ENCODE measurements at regions not wholly inside any gene's neighbourhood (a gene's known extent, or its start where the extent isn't known, plus 50 kb on each side); places are given as distances from the start of the nearest gene placed in this dataset.

DNA sequence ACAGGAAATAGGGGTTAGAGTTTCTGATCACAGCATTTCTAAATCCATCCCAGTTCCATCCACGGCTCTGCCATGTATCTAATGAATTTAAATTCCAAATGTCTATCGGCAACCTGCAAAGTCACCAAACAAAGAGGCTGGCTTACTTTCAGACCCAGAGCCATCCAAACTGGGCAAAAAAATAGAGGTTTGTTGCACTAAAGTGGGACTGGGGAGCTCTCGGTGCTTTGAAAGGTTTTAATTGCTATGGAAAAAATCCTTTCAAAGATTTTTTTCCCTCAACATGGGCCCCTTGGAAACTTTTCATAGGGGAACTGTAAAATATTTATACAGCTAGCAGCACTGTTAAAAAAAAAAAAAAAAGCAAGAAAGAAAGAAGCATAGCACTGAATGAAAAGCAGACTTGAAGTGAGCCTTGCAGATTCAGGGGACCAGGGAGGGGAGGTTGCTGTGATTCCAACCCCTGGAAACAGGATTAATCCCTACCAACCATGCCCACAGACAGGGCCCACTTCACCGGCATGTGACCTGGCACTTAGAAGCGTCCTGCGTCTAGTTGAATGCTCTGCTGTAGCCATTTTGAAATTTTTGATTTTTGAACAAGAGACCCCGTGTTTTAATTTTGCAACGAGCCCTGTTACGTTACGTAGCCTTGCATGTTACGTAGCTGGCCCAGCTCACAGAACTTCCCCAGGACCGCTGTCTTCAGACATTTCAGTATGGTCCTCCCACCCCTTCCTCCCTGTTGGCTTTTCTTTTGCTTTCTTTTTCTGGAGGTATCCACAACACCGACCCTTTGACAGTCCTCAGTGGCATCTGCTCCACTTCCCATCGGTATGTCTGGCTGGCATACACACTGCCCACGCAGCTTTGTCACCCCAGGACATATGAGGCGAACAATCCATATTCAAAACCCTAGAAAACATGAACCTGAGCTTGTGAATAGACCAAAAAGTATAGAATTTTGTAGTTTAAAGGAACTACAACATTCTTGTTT, 105.3 kb upstream of the NFIB start:
- CTCF ChIA-PET: interaction anchor here (1.5 kb wide), 1 partner anchor 15 kb away, joined by 6 read pairs; no protein-coding TSS in a partner anchor
- POLR2A ChIA-PET: no interaction called here
- DNase-seq (ENCODE audit: extremely low spot score): no peak
- TF ChIP-seq BHLHE40 (IDR thresholded peaks at IDR 0.05; ENCODE audit: borderline replicate concordance) (no peak), ZNF384 (IDR thresholded peaks at IDR 0.05) (no peak), ARNT (IDR thresholded peaks at IDR 0.05) (no peak), SUZ12 (IDR thresholded peaks at IDR 0.05) (no peak), NFRKB (IDR thresholded peaks at IDR 0.05) (no peak), LEF1 (IDR thresholded peaks at IDR 0.05; ENCODE audit: borderline replicate concordance) (no peak), HDGF (IDR thresholded peaks at IDR 0.05; ENCODE audit: borderline replicate concordance) (no peak), FOXM1 (IDR thresholded peaks at IDR 0.05; ENCODE audit: borderline replicate concordance) (no peak), FOXA1 (IDR thresholded peaks at IDR 0.05) (no peak), FOXK2 (IDR thresholded peaks at IDR 0.05) (no peak), CTBP1 (IDR thresholded peaks at IDR 0.05; ENCODE audit: borderline replicate concordance) (no peak), ELF4 (IDR thresholded peaks at IDR 0.05) (no peak), L3MBTL2 (conservative IDR thresholded peaks at IDR 0.05) (no peak)
- TF ChIP-seq, protein P1, sequence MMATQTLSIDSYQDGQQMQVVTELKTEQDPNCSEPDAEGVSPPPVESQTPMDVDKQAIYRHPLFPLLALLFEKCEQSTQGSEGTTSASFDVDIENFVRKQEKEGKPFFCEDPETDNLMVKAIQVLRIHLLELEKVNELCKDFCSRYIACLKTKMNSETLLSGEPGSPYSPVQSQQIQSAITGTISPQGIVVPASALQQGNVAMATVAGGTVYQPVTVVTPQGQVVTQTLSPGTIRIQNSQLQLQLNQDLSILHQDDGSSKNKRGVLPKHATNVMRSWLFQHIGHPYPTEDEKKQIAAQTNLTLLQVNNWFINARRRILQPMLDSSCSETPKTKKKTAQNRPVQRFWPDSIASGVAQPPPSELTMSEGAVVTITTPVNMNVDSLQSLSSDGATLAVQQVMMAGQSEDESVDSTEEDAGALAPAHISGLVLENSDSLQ (IDR thresholded peaks at IDR 0.05): no peak

DNA sequence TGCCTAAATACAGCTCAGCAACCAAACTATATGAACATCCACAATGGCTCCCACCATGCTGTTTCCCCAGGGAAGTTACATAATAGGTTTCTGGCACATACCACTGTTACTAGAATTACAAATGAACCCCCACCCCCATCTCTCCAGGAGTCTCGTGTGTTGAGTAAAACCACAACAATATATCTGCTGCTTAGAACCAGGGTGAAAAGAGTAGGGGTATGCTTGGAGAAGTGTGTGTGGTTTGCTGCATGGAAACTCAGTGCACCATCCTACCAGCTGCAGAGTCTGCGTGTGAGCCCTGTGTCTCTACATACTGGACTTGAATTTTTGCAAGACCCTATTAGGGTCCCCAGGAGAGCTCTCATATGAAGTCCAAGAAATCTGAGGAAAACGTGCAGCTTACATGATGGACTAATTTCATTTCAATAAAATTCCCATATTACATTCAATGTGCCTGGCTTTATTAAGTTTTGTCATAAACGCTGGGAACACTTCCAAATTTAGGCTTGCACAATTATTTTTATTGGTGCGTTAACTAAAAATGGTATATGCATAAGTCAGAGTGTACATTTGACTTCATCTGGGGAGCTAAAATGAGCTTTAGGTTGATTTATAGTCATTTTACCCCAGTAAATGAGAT, 104.5 kb upstream of the NFIB start:
- CTCF ChIA-PET: interaction anchor here (0.8 to 1.5 kb wide), 2 partner anchors 11 to 16 kb away, joined by 4 to 6 read pairs; no protein-coding TSS in a partner anchor
- no peak for TF ChIP-seq SP1 (IDR thresholded peaks at IDR 0.05)
- no peak for TF ChIP-seq ZNF384 (IDR thresholded peaks at IDR 0.05)
- no peak for TF ChIP-seq TARDBP (IDR thresholded peaks at IDR 0.05)
- TF ChIP-seq L3MBTL2 (conservative IDR thresholded peaks at IDR 0.05): no peak
- TF ChIP-seq, protein P1 (IDR thresholded peaks at IDR 0.05): no peak
- TF ChIP-seq BHLHE40 (IDR thresholded peaks at IDR 0.05; ENCODE audit: borderline replicate concordance): no peak
- no peak for DNase-seq (ENCODE audit: extremely low spot score)
- POLR2A ChIA-PET: no interaction called here

DNA sequence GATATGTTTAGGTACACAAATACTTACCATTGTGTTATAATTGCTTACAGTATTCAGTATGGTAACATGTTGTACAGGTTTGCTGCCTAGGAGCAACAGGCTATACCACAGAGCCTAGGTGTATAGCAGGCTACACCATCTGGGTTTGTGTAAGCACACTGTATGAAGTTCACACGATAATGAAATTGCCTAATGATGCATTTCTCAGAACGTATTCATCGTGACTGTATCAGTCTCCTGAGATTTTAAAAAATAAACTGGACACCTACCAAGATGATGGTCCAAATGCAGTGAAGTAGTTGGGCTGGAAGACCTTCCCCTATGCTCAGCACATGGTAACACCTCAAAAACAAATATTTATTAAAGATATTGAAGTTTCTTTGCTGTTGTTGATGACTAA, 103.3 kb upstream of the NFIB start:
- TF ChIP-seq FOXM1 (IDR thresholded peaks at IDR 0.05; ENCODE audit: borderline replicate concordance) (no peak), ARNT (IDR thresholded peaks at IDR 0.05) (no peak), ELF4 (IDR thresholded peaks at IDR 0.05) (no peak), ZNF384 (IDR thresholded peaks at IDR 0.05) (no peak), SP1 (IDR thresholded peaks at IDR 0.05) (no peak), CTBP1 (IDR thresholded peaks at IDR 0.05; ENCODE audit: borderline replicate concordance) (no peak), NFRKB (IDR thresholded peaks at IDR 0.05) (no peak), HDGF (IDR thresholded peaks at IDR 0.05; ENCODE audit: borderline replicate concordance) (no peak), SUZ12 (IDR thresholded peaks at IDR 0.05) (no peak), TARDBP (IDR thresholded peaks at IDR 0.05) (no peak), LEF1 (IDR thresholded peaks at IDR 0.05; ENCODE audit: borderline replicate concordance) (no peak)
- CTCF ChIA-PET: no interaction called here
- no peak for DNase-seq (ENCODE audit: extremely low spot score)
- POLR2A ChIA-PET: no interaction called here

DNA sequence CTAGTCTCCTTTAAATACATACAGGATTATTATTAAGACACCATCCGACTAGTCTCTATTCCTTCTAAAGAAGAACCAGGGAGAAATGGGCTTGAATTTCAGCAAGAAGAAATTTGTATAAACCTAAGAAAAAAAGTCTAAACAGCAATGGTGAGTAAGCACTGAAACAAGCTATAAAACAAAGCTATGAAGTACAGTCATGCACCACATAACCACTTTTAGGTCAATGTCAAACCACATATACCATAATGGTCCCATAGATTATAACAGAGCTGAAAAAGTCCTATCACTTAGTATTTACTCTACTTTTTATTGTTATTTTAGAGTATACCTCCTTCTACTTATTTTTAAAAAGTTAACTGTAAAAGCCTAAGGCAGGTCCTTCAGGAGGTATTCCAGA, 102.0 kb upstream of the NFIB start:
- CTCF ChIA-PET: no interaction called here
- POLR2A ChIA-PET: no interaction called here
- no peak for TF ChIP-seq SP1 (IDR thresholded peaks at IDR 0.05)
- TF ChIP-seq CTBP1 (IDR thresholded peaks at IDR 0.05; ENCODE audit: borderline replicate concordance): no peak
- TF ChIP-seq LEF1 (IDR thresholded peaks at IDR 0.05; ENCODE audit: borderline replicate concordance): no peak
- no peak for TF ChIP-seq NFRKB (IDR thresholded peaks at IDR 0.05)
- TF ChIP-seq TARDBP (IDR thresholded peaks at IDR 0.05): no peak
- TF ChIP-seq ARNT (IDR thresholded peaks at IDR 0.05): no peak
- TF ChIP-seq ZNF384 (IDR thresholded peaks at IDR 0.05): no peak
- no peak for TF ChIP-seq ELF4 (IDR thresholded peaks at IDR 0.05)
- TF ChIP-seq L3MBTL2 (conservative IDR thresholded peaks at IDR 0.05): no peak
- no peak for TF ChIP-seq FOXK2 (IDR thresholded peaks at IDR 0.05)
- TF ChIP-seq HDGF (IDR thresholded peaks at IDR 0.05; ENCODE audit: borderline replicate concordance): no peak
- no peak for TF ChIP-seq FOXA1 (IDR thresholded peaks at IDR 0.05)
- TF ChIP-seq FOXM1 (IDR thresholded peaks at IDR 0.05; ENCODE audit: borderline replicate concordance): no peak
- no peak for TF ChIP-seq BHLHE40 (IDR thresholded peaks at IDR 0.05; ENCODE audit: borderline replicate concordance)
- TF ChIP-seq, protein P1 (IDR thresholded peaks at IDR 0.05): no peak
- TF ChIP-seq SUZ12 (IDR thresholded peaks at IDR 0.05): no peak
- no peak for DNase-seq (ENCODE audit: extremely low spot score)

DNA sequence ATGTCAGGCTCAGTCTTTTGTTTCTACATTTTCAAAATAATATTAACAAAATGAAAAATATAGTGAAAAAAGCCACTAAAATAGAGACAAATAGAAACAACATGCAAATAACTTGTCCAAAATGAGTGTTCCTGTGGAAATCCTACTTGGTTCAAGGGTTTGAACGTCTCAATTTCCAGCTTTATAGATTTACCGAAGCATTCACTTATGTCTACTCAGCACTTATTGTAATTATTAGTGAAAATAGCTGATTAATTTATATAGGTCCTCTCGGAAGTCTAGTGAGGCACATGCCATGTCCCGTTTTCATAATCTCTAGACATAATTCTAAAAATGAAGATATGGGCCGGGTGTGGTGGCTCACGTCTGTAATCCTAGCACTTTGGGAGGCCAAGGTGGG, 99.9 kb upstream of the NFIB start:
- TF ChIP-seq FOXA1 (IDR thresholded peaks at IDR 0.05) (no peak), ARNT (IDR thresholded peaks at IDR 0.05) (no peak), ELF4 (IDR thresholded peaks at IDR 0.05) (no peak), TARDBP (IDR thresholded peaks at IDR 0.05) (no peak)
- ChIA-PET CTCF (no interaction called here), POLR2A (no interaction called here)
- DNase-seq (ENCODE audit: extremely low spot score): no peak

DNA sequence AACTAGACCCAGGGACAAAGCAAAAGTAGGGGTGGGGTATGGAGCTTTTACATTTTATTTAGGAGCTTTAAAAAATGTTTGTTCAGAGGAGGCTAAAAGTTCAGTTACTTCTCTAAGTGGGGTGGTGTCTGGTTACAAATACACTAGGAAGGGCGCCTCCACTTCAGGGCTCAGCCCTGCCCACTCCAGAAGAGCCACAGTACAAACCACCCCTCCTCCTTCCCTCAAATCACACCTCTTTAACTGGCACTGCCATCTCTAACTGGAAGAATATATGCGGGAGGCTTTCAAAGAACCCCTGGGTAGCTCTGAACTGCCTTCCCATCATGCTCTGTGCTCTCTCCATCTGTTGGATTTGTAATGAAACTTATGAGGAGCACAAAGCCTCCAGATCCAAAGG, 98.8 kb upstream of the NFIB start:
- ChIA-PET CTCF (no interaction called here), POLR2A (no interaction called here)
- TF ChIP-seq TARDBP (IDR thresholded peaks at IDR 0.05) (no peak), FOXM1 (IDR thresholded peaks at IDR 0.05; ENCODE audit: borderline replicate concordance) (no peak), ARNT (IDR thresholded peaks at IDR 0.05) (no peak), FOXA1 (IDR thresholded peaks at IDR 0.05) (no peak), BHLHE40 (IDR thresholded peaks at IDR 0.05; ENCODE audit: borderline replicate concordance) (no peak), L3MBTL2 (conservative IDR thresholded peaks at IDR 0.05) (no peak), SUZ12 (IDR thresholded peaks at IDR 0.05) (no peak), SP1 (IDR thresholded peaks at IDR 0.05) (no peak), ELF4 (IDR thresholded peaks at IDR 0.05) (no peak)
- DNase-seq (ENCODE audit: extremely low spot score): no peak

Data from HEK293T (cell line).